ENCODE measurements at regions not wholly inside any gene's neighbourhood (a gene's known extent, or its start where the extent isn't known, plus 50 kb on each side); places are given as distances from the start of the nearest gene placed in this dataset.

GRCh38 chr15:45812200-45812599 is 177.4 kb downstream of the SQOR start:
- TF ChIP-seq EZH2phosphoT487 (IDR thresholded peaks at IDR 0.05; ENCODE audit: borderline replicate concordance, low read length) (no peak), CTCF (IDR thresholded peaks at IDR 0.05; ENCODE audit: low read depth, low read length, poor library complexity, severe bottlenecking) (no peak)
